ENCODE measurements at regions not wholly inside any gene's neighbourhood (a gene's known extent, or its start where the extent isn't known, plus 50 kb on each side); places are given as distances from the start of the nearest gene placed in this dataset.

DNA sequence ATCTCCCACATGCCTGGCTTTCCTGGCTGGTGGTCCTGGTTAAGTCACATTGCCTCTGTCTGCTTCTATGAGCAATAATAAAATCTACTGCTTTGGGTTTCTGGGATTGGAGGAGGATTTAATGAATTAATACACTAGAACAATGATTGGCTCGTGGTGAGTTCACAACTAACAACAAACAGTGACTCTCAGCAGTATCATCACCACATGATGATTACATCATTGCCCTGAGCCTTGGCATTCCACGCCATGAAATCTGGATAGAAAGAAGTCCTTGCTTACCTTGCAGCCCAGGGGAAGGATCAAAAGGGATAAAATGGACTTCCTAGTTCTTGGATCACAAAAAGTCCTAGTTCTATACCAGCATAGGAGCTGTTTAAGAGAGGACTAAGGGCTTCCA, 1069.0 kb downstream of the VRK1 start:
- TF ChIP-seq EZH2 (IDR thresholded peaks at IDR 0.05; ENCODE audit: borderline replicate concordance) (no peak), CTCF (IDR thresholded peaks at IDR 0.05; ENCODE audit: poor library complexity) (no peak)
